ENCODE measurements at regions not wholly inside any gene's neighbourhood (a gene's known extent, or its start where the extent isn't known, plus 50 kb on each side); places are given as distances from the start of the nearest gene placed in this dataset.

DNA sequence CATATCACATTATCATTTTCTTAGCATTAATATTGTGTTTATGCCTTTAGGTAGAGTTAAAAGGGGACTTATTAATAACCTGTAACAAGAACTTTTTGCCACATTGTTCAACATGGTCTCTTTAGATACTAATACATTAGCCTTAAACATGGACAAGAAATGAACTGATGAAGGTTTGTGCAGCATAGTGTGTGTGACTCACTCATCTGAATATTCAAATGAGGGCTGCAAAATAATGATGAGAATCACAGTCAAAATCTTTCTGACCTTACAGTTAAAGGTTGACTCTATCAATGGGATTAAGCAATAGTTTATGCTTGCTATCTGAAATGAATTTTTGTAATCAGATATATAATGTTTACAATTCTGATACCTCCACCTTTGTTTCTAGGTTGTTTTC is 1189.3 kb upstream of the CITED2 start:
- no peaks in the 10 kb centered on the region for H3K36me3 ChIP-seq (ENCODE audit: control insufficient read depth, insufficient read depth, low read length)
- H3K36me3 Mint-ChIP-seq (ENCODE audit: insufficient read depth, unreplicated experiment), result no peaks in the 10 kb centered on the region
- BruUV-seq (replicated peaks), result no TSS peak
- TF ChIP-seq, protein P1, sequence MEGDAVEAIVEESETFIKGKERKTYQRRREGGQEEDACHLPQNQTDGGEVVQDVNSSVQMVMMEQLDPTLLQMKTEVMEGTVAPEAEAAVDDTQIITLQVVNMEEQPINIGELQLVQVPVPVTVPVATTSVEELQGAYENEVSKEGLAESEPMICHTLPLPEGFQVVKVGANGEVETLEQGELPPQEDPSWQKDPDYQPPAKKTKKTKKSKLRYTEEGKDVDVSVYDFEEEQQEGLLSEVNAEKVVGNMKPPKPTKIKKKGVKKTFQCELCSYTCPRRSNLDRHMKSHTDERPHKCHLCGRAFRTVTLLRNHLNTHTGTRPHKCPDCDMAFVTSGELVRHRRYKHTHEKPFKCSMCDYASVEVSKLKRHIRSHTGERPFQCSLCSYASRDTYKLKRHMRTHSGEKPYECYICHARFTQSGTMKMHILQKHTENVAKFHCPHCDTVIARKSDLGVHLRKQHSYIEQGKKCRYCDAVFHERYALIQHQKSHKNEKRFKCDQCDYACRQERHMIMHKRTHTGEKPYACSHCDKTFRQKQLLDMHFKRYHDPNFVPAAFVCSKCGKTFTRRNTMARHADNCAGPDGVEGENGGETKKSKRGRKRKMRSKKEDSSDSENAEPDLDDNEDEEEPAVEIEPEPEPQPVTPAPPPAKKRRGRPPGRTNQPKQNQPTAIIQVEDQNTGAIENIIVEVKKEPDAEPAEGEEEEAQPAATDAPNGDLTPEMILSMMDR (IDR thresholded peaks at IDR 0.05; ENCODE audit: insufficient read depth in 1 of 2, low read depth in 1 of 2, low read length in 1 of 2, severe bottlenecking in 1 of 2, unreplicated experiment in 1 of 2), result no peak
- no peak for DNase-seq
- no peak overlapping the region for H3K4me3 Mint-ChIP-seq (ENCODE audit: unreplicated experiment)
- H3K4me1 ChIP-seq, result no peaks in the 10 kb centered on the region
- intact Hi-C loops (cut with micrococcal nuclease; ENCODE audit: unreplicated experiment), result no loop called here
- H3K9me3 ChIP-seq, result no peaks in the 10 kb centered on the region
- H3K9me3 Mint-ChIP-seq (ENCODE audit: unreplicated experiment), result no peaks in the 10 kb centered on the region
- no peaks in the 10 kb centered on the region for H3K27me3 Mint-ChIP-seq (ENCODE audit: insufficient read depth, unreplicated experiment)
- ChIA-PET POLR2A (no interaction called here), CTCF (no interaction called here)
- no peak overlapping the region for H3K4me3 ChIP-seq (ENCODE audit: low read depth, low read length)
- no peaks in the 10 kb centered on the region for H3K27me3 ChIP-seq (replicated peaks; ENCODE audit: control insufficient read depth, insufficient read depth, low read length)
- no peak overlapping the region for H3K27ac Mint-ChIP-seq (ENCODE audit: unreplicated experiment)
- no peaks in the 10 kb centered on the region for H3K4me1 Mint-ChIP-seq (ENCODE audit: low read depth, unreplicated experiment)

DNA sequence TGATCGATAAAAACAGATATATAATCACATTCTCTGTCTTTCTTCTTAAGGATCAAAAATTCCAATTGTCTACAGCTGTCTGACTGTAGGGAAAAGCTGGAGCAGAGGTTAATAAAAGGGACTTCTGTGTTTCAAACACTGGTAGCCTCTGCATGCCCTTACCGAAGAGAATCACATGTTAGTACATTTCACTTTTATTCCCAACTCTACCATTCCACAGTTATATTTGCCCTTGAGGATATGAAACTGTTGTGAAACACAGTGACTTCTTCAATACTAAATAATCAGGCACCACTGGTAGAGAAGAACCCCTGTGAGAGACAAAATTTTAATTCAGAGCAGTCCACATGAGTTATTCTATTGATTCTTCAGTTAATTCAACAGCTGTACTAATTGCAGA is 1187.3 kb upstream of the CITED2 start:
- POLR2A ChIA-PET, result no interaction called here
- Mint-ChIP-seq H3K9me3 (ENCODE audit: unreplicated experiment) (no peaks in the 10 kb centered on the region), H3K4me1 (ENCODE audit: low read depth, unreplicated experiment) (no peaks in the 10 kb centered on the region), H3K36me3 (ENCODE audit: insufficient read depth, unreplicated experiment) (no peaks in the 10 kb centered on the region), H3K4me3 (ENCODE audit: unreplicated experiment) (no peak overlapping the region), H3K27ac (ENCODE audit: unreplicated experiment) (no peak overlapping the region), H3K27me3 (ENCODE audit: insufficient read depth, unreplicated experiment) (no peaks in the 10 kb centered on the region)
- H3K9me3 ChIP-seq, result no peaks in the 10 kb centered on the region
- intact Hi-C loops (cut with micrococcal nuclease; ENCODE audit: unreplicated experiment), result no loop called here
- BruUV-seq (replicated peaks), result no TSS peak
- no peaks in the 10 kb centered on the region for H3K4me1 ChIP-seq
- DNase-seq, result no peak
- CTCF ChIA-PET, result no interaction called here
- H3K4me3 ChIP-seq (ENCODE audit: low read depth, low read length), result no peak overlapping the region
- H3K27me3 ChIP-seq (replicated peaks; ENCODE audit: control insufficient read depth, insufficient read depth, low read length), result no peaks in the 10 kb centered on the region
- TF ChIP-seq, protein P1 (IDR thresholded peaks at IDR 0.05; ENCODE audit: insufficient read depth in 1 of 2, low read depth in 1 of 2, low read length in 1 of 2, severe bottlenecking in 1 of 2, unreplicated experiment in 1 of 2), result no peak
- no peaks in the 10 kb centered on the region for H3K36me3 ChIP-seq (ENCODE audit: control insufficient read depth, insufficient read depth, low read length)

DNA sequence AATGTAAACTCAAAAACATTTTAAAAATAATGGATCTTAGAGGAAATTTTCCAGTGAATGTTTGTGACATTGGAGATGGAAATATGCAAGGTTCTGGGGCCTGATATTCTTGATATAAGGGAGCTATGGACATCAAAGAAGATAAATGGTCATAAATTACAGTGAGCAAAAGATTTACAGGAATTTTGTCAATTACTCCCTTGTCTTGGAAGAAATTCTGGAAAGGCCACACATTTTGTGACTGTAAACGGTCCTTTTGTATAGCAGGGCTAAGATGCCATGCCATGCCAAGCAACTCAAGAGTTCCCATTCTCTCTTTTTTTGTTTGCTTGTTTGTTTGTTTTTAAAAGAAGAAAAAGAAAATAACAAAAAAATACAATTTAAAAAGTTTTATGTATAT is 1186.2 kb upstream of the CITED2 start:
- Mint-ChIP-seq H3K27ac (ENCODE audit: unreplicated experiment) (no peak overlapping the region), H3K9me3 (ENCODE audit: unreplicated experiment) (no peaks in the 10 kb centered on the region), H3K4me3 (ENCODE audit: unreplicated experiment) (no peak overlapping the region), H3K36me3 (ENCODE audit: insufficient read depth, unreplicated experiment) (no peaks in the 10 kb centered on the region), H3K4me1 (ENCODE audit: low read depth, unreplicated experiment) (no peaks in the 10 kb centered on the region), H3K27me3 (ENCODE audit: insufficient read depth, unreplicated experiment) (no peaks in the 10 kb centered on the region)
- Histone ChIP-seq H3K4me1 (no peaks in the 10 kb centered on the region), H3K4me3 (ENCODE audit: low read depth, low read length) (no peak overlapping the region), H3K27me3 (replicated peaks; ENCODE audit: control insufficient read depth, insufficient read depth, low read length) (no peaks in the 10 kb centered on the region), H3K9me3 (no peaks in the 10 kb centered on the region), H3K36me3 (ENCODE audit: control insufficient read depth, insufficient read depth, low read length) (no peaks in the 10 kb centered on the region)
- no peak for DNase-seq
- BruUV-seq (replicated peaks), result no TSS peak
- intact Hi-C loops (cut with micrococcal nuclease; ENCODE audit: unreplicated experiment), result no loop called here
- ChIA-PET POLR2A (no interaction called here), CTCF (no interaction called here)
- TF ChIP-seq, protein P1 (IDR thresholded peaks at IDR 0.05; ENCODE audit: insufficient read depth in 1 of 2, low read depth in 1 of 2, low read length in 1 of 2, severe bottlenecking in 1 of 2, unreplicated experiment in 1 of 2), result no peak
